ENCODE measurements at regions not wholly inside any gene's neighbourhood (a gene's known extent, or its start where the extent isn't known, plus 50 kb on each side); places are given as distances from the start of the nearest gene placed in this dataset.

- H3K4me3 ChIP-seq (replicated peaks in 1 of 3; ENCODE audit: insufficient read depth in 1 of 3, low read depth in 2 of 3, low read length in 3 of 3): no peak overlapping the region
- H4K20me1 ChIP-seq (ENCODE audit: insufficient read depth, low read length): no peaks in the 10 kb centered on the region
- H3K4me2 ChIP-seq (ENCODE audit: low read depth, low read length): no peak overlapping the region
- ATAC-seq (no peak), FAIRE-seq (no peak), DNase-seq (ENCODE audit: low spot score) (no peak)
- 85% methylated on average over 9 of the region's 11 CpGs for WGBS (ENCODE audit: low lambda C conversion rate)
- H3K9ac ChIP-seq (ENCODE audit: insufficient read depth, low read depth, low read length): no peak overlapping the region
- BruUV-seq (replicated peaks): no TSS peak
- H3K9me3 ChIP-seq (ENCODE audit: low read length): no peaks in the 10 kb centered on the region
- H3K4me1 ChIP-seq (ENCODE audit: insufficient read depth, low read length): peaks cover 26% of the 10 kb centered on the region
- H3K79me2 ChIP-seq (ENCODE audit: insufficient read depth, low read length): no peaks in the 10 kb centered on the region
- no peak overlapping the region for H3K27ac ChIP-seq (ENCODE audit: extremely low read length, insufficient read depth, low read length)
- no peaks in the 10 kb centered on the region for H3K36me3 ChIP-seq (replicated peaks in 1 of 2; ENCODE audit: control insufficient read depth in 1 of 2, insufficient read depth in 2 of 2, low read length in 2 of 2)
- no peak overlapping the region for H2AFZ ChIP-seq (ENCODE audit: low read length)
- ChIA-PET POLR2A (no interaction called here), CTCF (ENCODE audit: low intra/inter-chr PET ratio, low total read pairs) (no interaction called here)
- no peak for TF ChIP-seq FOXP1 (IDR thresholded peaks at IDR 0.05)
- TF ChIP-seq FOXP1 (CRISPR knock-in tag; IDR thresholded peaks at IDR 0.05): no peak
- TF ChIP-seq SALL1 (CRISPR knock-in tag; IDR thresholded peaks at IDR 0.05): no peak
- no peak for TF ChIP-seq MEIS2 (CRISPR knock-in tag; IDR thresholded peaks at IDR 0.05)
- no peak for TF ChIP-seq TEAD2 (CRISPR knock-in tag; IDR thresholded peaks at IDR 0.05)
- TF ChIP-seq SP4 (CRISPR knock-in tag; IDR thresholded peaks at IDR 0.05): no peak
- no peak for TF ChIP-seq SATB2 (CRISPR knock-in tag; IDR thresholded peaks at IDR 0.05)
- no peak for TF ChIP-seq NR1H2 (CRISPR knock-in tag; IDR thresholded peaks at IDR 0.05; ENCODE audit: borderline replicate concordance, low read depth)
- TF ChIP-seq MED8 (CRISPR knock-in tag; IDR thresholded peaks at IDR 0.05; ENCODE audit: insufficient replicate concordance): no peak
- no peak for TF ChIP-seq ZFP82 (CRISPR knock-in tag; IDR thresholded peaks at IDR 0.05; ENCODE audit: borderline replicate concordance)
- TF ChIP-seq ZNF749 (CRISPR knock-in tag; IDR thresholded peaks at IDR 0.05; ENCODE audit: borderline replicate concordance): no peak
- TF ChIP-seq ZNF644 (CRISPR knock-in tag; IDR thresholded peaks at IDR 0.05; ENCODE audit: low read depth): no peak
- no peak for TF ChIP-seq SAP130 (CRISPR knock-in tag; IDR thresholded peaks at IDR 0.05; ENCODE audit: low read depth)
- TF ChIP-seq ZNF674 (CRISPR knock-in tag; IDR thresholded peaks at IDR 0.05; ENCODE audit: low read depth): no peak
- no peak for TF ChIP-seq ZNF605 (CRISPR knock-in tag; IDR thresholded peaks at IDR 0.05)
- no peak for TF ChIP-seq ZNF446 (CRISPR knock-in tag; IDR thresholded peaks at IDR 0.05)
- no peak for TF ChIP-seq ZNF570 (CRISPR knock-in tag; IDR thresholded peaks at IDR 0.05; ENCODE audit: borderline replicate concordance)
- TF ChIP-seq ZNF383 (CRISPR knock-in tag; IDR thresholded peaks at IDR 0.05; ENCODE audit: borderline replicate concordance): no peak
- intact Hi-C loops (cut with micrococcal nuclease; ENCODE audit: unreplicated experiment): no loop called here
- in situ Hi-C loops (cut with HindIII; ENCODE audit: extremely low pct_ligation_motif_present, low pct_unique_long_range_greater_than_20kb): no loop called here
- H3K27me3 ChIP-seq (ENCODE audit: control insufficient read depth in 1 of 2, insufficient read depth in 2 of 2, low read length in 2 of 2): no peaks in the 10 kb centered on the region
Measured at GRCh38 chr13:99693852-99694611, 192.8 kb downstream of the TM9SF2 start.
